ENCODE measurements at regions not wholly inside any gene's neighbourhood (a gene's known extent, or its start where the extent isn't known, plus 50 kb on each side); places are given as distances from the start of the nearest gene placed in this dataset.

DNA sequence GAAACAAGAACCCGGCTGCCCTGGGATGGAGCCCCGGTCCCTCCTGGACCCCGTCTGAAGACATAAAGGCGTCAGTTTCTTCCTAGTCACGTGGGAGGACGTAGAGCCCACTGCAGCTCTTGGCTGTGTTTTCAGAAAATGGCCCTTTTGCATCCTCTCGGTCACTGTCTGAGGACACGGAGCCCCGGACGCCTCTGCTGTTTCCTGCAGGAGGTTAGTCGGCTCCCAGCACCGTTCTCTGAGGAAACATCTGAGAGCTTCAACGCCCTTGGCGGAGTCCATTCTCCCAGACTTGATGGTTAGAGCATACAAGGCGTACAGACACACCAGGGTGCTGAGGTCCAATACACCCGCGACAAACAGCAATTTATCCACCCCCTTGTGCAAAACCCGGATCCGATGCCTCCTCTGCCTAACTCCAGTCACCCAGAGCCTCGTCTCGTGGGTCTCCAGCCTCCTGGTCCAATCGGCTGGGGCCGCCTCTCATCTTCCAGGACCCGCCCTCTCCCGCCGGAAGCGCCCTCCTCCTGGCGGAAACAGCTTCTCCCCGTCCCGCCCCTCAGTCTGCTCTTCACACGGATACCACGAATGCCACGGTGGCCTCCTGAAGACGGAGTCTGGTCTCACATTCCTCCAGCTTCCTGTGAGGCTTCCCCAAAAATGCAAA is 119.4 kb downstream of the TMEM18 start:
- TF ChIP-seq, protein P1, sequence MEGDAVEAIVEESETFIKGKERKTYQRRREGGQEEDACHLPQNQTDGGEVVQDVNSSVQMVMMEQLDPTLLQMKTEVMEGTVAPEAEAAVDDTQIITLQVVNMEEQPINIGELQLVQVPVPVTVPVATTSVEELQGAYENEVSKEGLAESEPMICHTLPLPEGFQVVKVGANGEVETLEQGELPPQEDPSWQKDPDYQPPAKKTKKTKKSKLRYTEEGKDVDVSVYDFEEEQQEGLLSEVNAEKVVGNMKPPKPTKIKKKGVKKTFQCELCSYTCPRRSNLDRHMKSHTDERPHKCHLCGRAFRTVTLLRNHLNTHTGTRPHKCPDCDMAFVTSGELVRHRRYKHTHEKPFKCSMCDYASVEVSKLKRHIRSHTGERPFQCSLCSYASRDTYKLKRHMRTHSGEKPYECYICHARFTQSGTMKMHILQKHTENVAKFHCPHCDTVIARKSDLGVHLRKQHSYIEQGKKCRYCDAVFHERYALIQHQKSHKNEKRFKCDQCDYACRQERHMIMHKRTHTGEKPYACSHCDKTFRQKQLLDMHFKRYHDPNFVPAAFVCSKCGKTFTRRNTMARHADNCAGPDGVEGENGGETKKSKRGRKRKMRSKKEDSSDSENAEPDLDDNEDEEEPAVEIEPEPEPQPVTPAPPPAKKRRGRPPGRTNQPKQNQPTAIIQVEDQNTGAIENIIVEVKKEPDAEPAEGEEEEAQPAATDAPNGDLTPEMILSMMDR (conservative IDR thresholded peaks at IDR 0.05; ENCODE audit: low read depth, low read length), result no peak
- no peak for TF ChIP-seq EZH2 (IDR thresholded peaks at IDR 0.05; ENCODE audit: low read length, unreplicated experiment)

Measured in PC-3 (cell line).